ENCODE measurements at regions not wholly inside any gene's neighbourhood (a gene's known extent, or its start where the extent isn't known, plus 50 kb on each side); places are given as distances from the start of the nearest gene placed in this dataset.
A peak's percentile ranks its signal among the peaks of the same experiment; 100 is the strongest.

DNA sequence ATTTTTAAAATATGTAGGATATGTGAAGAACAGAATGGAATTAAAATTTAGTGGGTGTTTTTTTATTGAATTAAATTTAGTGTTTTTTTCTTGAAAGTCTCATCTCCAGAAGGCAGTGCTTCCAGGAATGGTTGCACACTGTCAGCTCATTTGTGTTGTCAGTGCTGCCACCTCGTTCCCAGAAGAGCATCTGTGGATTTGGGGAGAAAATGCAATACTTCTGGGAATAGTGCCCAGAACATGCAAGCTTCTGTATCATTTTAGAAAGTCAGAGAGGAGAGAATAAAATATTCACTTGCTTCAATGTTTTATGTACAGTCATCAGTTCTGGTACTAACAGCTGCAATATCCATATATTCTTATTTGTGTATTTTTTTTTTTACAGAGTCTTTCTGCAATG is 608.8 kb downstream of the PCDH7 start:
- H3K36me3 ChIP-seq (ENCODE audit: control insufficient read depth in 1 of 2, insufficient read depth in 2 of 2, low read length in 2 of 2): no peaks in the 10 kb centered on the region
- no peak for DNase-seq (ENCODE audit: low read depth, low spot score)
- no peak for TF ChIP-seq ZBTB33 (IDR thresholded peaks at IDR 0.05; ENCODE audit: extremely low read depth, insufficient replicate concordance, low read length)
- no peak overlapping the region for H3K27ac ChIP-seq (ENCODE audit: low read depth, low read length)
- no peaks in the 10 kb centered on the region for H3K4me1 ChIP-seq (ENCODE audit: control insufficient read depth in 1 of 2, insufficient read depth in 2 of 2, low read length in 2 of 2)
- no peaks in the 10 kb centered on the region for H4K20me1 ChIP-seq (ENCODE audit: insufficient read depth)
- H2AFZ ChIP-seq (ENCODE audit: low read depth, low read length, poor library complexity, severe bottlenecking): no peak overlapping the region
- H3K4me3 ChIP-seq (replicated peaks in 1 of 2; ENCODE audit: low read depth in 1 of 2, low read length in 2 of 2): no peak overlapping the region
- H3K27me3 ChIP-seq (ENCODE audit: insufficient read depth, low read length): no peaks in the 10 kb centered on the region
- no peak overlapping the region for H3K9ac ChIP-seq (ENCODE audit: low read length)
- BruUV-seq (replicated peaks): no TSS peak
- no peaks in the 10 kb centered on the region for H3K79me2 ChIP-seq (ENCODE audit: insufficient read depth, low read length)
- intact Hi-C loops (cut with micrococcal nuclease): no loop called here
- no peaks in the 10 kb centered on the region for H3K9me3 ChIP-seq (ENCODE audit: control insufficient read depth in 1 of 2, insufficient read depth in 1 of 2, low read depth in 1 of 2, low read length in 2 of 2)
- H3K9me2 ChIP-seq (ENCODE audit: insufficient read depth): no peaks in the 10 kb centered on the region
- no peak overlapping the region for H3K4me2 ChIP-seq (ENCODE audit: low read length)
- ChIA-PET RAD21 (ENCODE audit: low non-redundant PET in 1 of 2, low total read pairs in 2 of 2, uncharacterized antibody in 2 of 2, unreplicated experiment in 2 of 2) (no interaction called here), CTCF (no interaction called here), POLR2A (no interaction called here)
- ATAC-seq: no peak

- no peaks in the 10 kb centered on the region for H3K27me3 ChIP-seq (ENCODE audit: insufficient read depth, low read length)
- no peaks in the 10 kb centered on the region for H4K20me1 ChIP-seq (ENCODE audit: insufficient read depth)
- peak overlapping the region; percentile 22 for H2AFZ ChIP-seq (ENCODE audit: low read depth, low read length, poor library complexity, severe bottlenecking)
- no peaks in the 10 kb centered on the region for H3K79me2 ChIP-seq (ENCODE audit: insufficient read depth, low read length)
- BruUV-seq (replicated peaks): no TSS peak
- RAD21 ChIA-PET (ENCODE audit: low non-redundant PET in 1 of 2, low total read pairs in 2 of 2, uncharacterized antibody in 2 of 2, unreplicated experiment in 2 of 2): no interaction called here
- DNase-seq (ENCODE audit: low read depth, low spot score) (no peak), ATAC-seq (no peak)
- CTCF ChIA-PET: no interaction called here
- intact Hi-C loops (cut with micrococcal nuclease): no loop called here
- no peak overlapping the region for H3K4me3 ChIP-seq (replicated peaks in 1 of 2; ENCODE audit: low read depth in 1 of 2, low read length in 2 of 2)
- no peaks in the 10 kb centered on the region for H3K9me3 ChIP-seq (ENCODE audit: control insufficient read depth in 1 of 2, insufficient read depth in 1 of 2, low read depth in 1 of 2, low read length in 2 of 2)
- no peak overlapping the region for H3K27ac ChIP-seq (ENCODE audit: low read depth, low read length)
- H3K36me3 ChIP-seq (ENCODE audit: control insufficient read depth in 1 of 2, insufficient read depth in 2 of 2, low read length in 2 of 2): no peaks in the 10 kb centered on the region
- POLR2A ChIA-PET: no interaction called here
- no peak overlapping the region for H3K9ac ChIP-seq (ENCODE audit: low read length)
- no peaks in the 10 kb centered on the region for H3K9me2 ChIP-seq (ENCODE audit: insufficient read depth)
- no peak overlapping the region for H3K4me2 ChIP-seq (ENCODE audit: low read length)
- no peaks in the 10 kb centered on the region for H3K4me1 ChIP-seq (ENCODE audit: control insufficient read depth in 1 of 2, insufficient read depth in 2 of 2, low read length in 2 of 2)
- TF ChIP-seq EGR1 (IDR thresholded peaks at IDR 0.05; ENCODE audit: low read depth) (no peak), POLR2AphosphoS5 (IDR thresholded peaks at IDR 0.05; ENCODE audit: low read depth, low read length) (no peak), ZFX (IDR thresholded peaks at IDR 0.05) (no peak), FOSL1 (IDR thresholded peaks at IDR 0.05; ENCODE audit: low read depth) (no peak), SP1 (IDR thresholded peaks at IDR 0.05; ENCODE audit: low read depth) (no peak), ZBTB33 (IDR thresholded peaks at IDR 0.05; ENCODE audit: extremely low read depth, insufficient replicate concordance, low read length) (no peak), POLR2A (IDR thresholded peaks at IDR 0.05; ENCODE audit: borderline replicate concordance, extremely low read depth, insufficient read depth, insufficient read length) (no peak), YY1 (IDR thresholded peaks at IDR 0.05; ENCODE audit: extremely low read depth, insufficient replicate concordance, low read depth, low read length) (no peak), ELF1 (IDR thresholded peaks at IDR 0.05; ENCODE audit: borderline replicate concordance, low read depth) (no peak), JUND (IDR thresholded peaks at IDR 0.05) (no peak)
- TF ChIP-seq, protein P1, sequence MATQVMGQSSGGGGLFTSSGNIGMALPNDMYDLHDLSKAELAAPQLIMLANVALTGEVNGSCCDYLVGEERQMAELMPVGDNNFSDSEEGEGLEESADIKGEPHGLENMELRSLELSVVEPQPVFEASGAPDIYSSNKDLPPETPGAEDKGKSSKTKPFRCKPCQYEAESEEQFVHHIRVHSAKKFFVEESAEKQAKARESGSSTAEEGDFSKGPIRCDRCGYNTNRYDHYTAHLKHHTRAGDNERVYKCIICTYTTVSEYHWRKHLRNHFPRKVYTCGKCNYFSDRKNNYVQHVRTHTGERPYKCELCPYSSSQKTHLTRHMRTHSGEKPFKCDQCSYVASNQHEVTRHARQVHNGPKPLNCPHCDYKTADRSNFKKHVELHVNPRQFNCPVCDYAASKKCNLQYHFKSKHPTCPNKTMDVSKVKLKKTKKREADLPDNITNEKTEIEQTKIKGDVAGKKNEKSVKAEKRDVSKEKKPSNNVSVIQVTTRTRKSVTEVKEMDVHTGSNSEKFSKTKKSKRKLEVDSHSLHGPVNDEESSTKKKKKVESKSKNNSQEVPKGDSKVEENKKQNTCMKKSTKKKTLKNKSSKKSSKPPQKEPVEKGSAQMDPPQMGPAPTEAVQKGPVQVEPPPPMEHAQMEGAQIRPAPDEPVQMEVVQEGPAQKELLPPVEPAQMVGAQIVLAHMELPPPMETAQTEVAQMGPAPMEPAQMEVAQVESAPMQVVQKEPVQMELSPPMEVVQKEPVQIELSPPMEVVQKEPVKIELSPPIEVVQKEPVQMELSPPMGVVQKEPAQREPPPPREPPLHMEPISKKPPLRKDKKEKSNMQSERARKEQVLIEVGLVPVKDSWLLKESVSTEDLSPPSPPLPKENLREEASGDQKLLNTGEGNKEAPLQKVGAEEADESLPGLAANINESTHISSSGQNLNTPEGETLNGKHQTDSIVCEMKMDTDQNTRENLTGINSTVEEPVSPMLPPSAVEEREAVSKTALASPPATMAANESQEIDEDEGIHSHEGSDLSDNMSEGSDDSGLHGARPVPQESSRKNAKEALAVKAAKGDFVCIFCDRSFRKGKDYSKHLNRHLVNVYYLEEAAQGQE (IDR thresholded peaks at IDR 0.05; ENCODE audit: low read depth): no peak
- TF ChIP-seq, protein P2, sequence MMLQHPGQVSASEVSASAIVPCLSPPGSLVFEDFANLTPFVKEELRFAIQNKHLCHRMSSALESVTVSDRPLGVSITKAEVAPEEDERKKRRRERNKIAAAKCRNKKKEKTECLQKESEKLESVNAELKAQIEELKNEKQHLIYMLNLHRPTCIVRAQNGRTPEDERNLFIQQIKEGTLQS (IDR thresholded peaks at IDR 0.05): no peak
These were observed 614.1 kb downstream of the PCDH7 start for GRCh38 chr4:31334086-31334910.

Measured in HCT116 (cell line).